HCT116 (cell line): ENCODE measurements at regions not wholly inside any gene's neighbourhood (a gene's known extent, or its start where the extent isn't known, plus 50 kb on each side); places are given as distances from the start of the nearest gene placed in this dataset.

Source experiments
- ATAC-seq: fragments of 200-7000 bp; cut with Tn5 transposase; 2 replicates; pipeline ENCODE4 v1.9.1; 2020; ENCODE audit warnings: mild to moderate bottlenecking, moderate library complexity
- BruUV-seq: library from RNA; stranded (reverse); fragments of 400-500 nt; replicated peaks from 2 replicates; lab custom pipeline; 2021; lab: Mats Ljungman, UMichigan
- CTCF ChIA-PET: fragments of 300-600 bp; sonication (Branson Sonifier 250); formaldehyde crosslinking; loops from one replicate; lab custom pipeline; 2021; ENCODE audit warnings: antibody characterized with exemption; lab: Charles Lee
- POLR2A ChIA-PET: fragments of 300-600, 350-600 bp; sonication (Branson Sonifier 250); formaldehyde crosslinking; loops from one replicate; lab custom pipeline; 2021; ENCODE audit warnings: antibody characterized with exemption; lab: Charles Lee
- RAD21 ChIA-PET, 2 experiments: fragments of 300-600 bp; sonication (Branson Sonifier 250); formaldehyde crosslinking; loops; one replicate each; lab custom pipeline; 2023; ENCODE audit warnings: low total read pairs in 2 of 2; ENCODE audit not compliant: uncharacterized antibody in 2 of 2, unreplicated experiment in 2 of 2, low non-redundant PET in 1 of 2; lab: Charles Lee
- DNase-seq: peaks from one replicate; pipeline ENCODE4 v3.0.0-alpha.2; 2010; ENCODE audit warnings: low read depth, low spot score
- H2AFZ ChIP-seq: fragments of 200-600 bp; shearing (Covaris generic), sonication (generic); 2 replicates; pipeline ENCODE4 v1.6.1; 2017; ENCODE audit warnings: low read depth, mixed run types, mixed read lengths, antibody characterized with exemption, low read length; ENCODE audit not compliant: poor library complexity, severe bottlenecking
- H3K27ac ChIP-seq: 2 replicates; pipeline ENCODE4 v1.5.1; 2012; ENCODE audit warnings: low read depth, low read length
- H3K27me3 ChIP-seq: fragments of 200-600 bp; sonication (generic); 2 replicates; pipeline ENCODE4 v1.6.1; 2016; ENCODE audit warnings: mixed run types, low read length, mixed read lengths; ENCODE audit not compliant: insufficient read depth
- H3K36me3 ChIP-seq, 2 experiments: fragments of 200-500 bp in 1 of 2; fragments of 200-600 bp in 1 of 2; sonication (Bioruptor generic) in 1 of 2; sonication (generic) in 1 of 2; 2 replicates each; pipeline versions ENCODE4 v1.5.1 to v1.6.1; 2014 to 2016; ENCODE audit warnings: low read length in 2 of 2, inconsistent platforms in 1 of 2, mixed read lengths in 1 of 2, mixed run types in 1 of 2; ENCODE audit not compliant: insufficient read depth in 2 of 2, control insufficient read depth in 1 of 2
- H3K4me1 ChIP-seq, 2 experiments: fragments of 200-600 bp in 1 of 2; sonication (generic) in 1 of 2; 2 replicates each; pipeline versions ENCODE4 v1.5.1 to v1.6.1; 2012 to 2017; ENCODE audit warnings: low read length in 2 of 2, inconsistent platforms in 1 of 2, mild to moderate bottlenecking in 1 of 2, mixed read lengths in 1 of 2, mixed run types in 1 of 2, moderate library complexity in 1 of 2; ENCODE audit not compliant: insufficient read depth in 2 of 2, control insufficient read depth in 1 of 2
- H3K4me2 ChIP-seq: fragments of 200-600 bp; sonication (generic); 2 replicates; pipeline ENCODE4 v1.6.1; 2017; ENCODE audit warnings: mixed run types, low read length, mixed read lengths
- H3K4me3 ChIP-seq, 2 experiments: fragments of 200-600 bp in 1 of 2; sonication (generic) in 1 of 2; replicated peaks in 1 of 2; 2 replicates each; pipeline ENCODE4 v1.5.1; 2011 to 2016; ENCODE audit warnings: low read length in 2 of 2, control low read depth in 1 of 2, low read depth in 1 of 2, mild to moderate bottlenecking in 1 of 2, mixed read lengths in 1 of 2, mixed run types in 1 of 2
- H3K79me2 ChIP-seq: fragments of 200-600 bp; sonication (generic); 2 replicates; pipeline ENCODE4 v1.6.1; 2017; ENCODE audit warnings: mild to moderate bottlenecking, mixed run types, low read length, moderate library complexity, mixed read lengths; ENCODE audit not compliant: insufficient read depth
- H3K9ac ChIP-seq: fragments of 200-600 bp; sonication (generic); 2 replicates; pipeline ENCODE4 v1.6.1; 2016; ENCODE audit warnings: low read length, mixed read lengths
- H3K9me2 ChIP-seq: fragments of 200-600 bp; sonication (generic), shearing (Covaris generic); 2 replicates; pipeline ENCODE4 v1.6.1; 2017; ENCODE audit warnings: mixed run types, mild to moderate bottlenecking, moderate library complexity; ENCODE audit not compliant: insufficient read depth
- H3K9me3 ChIP-seq, 2 experiments: fragments of 200-500 bp in 1 of 2; fragments of 200-600 bp in 1 of 2; sonication (Bioruptor generic) in 1 of 2; sonication (generic) in 1 of 2; 2 replicates each; pipeline ENCODE4 v1.6.1; 2014 to 2017; ENCODE audit warnings: low read length in 2 of 2, mixed read lengths in 2 of 2, inconsistent platforms in 1 of 2, low read depth in 1 of 2, mild to moderate bottlenecking in 1 of 2, mixed run types in 1 of 2, moderate library complexity in 1 of 2; ENCODE audit not compliant: control insufficient read depth in 1 of 2, insufficient read depth in 1 of 2
- H4K20me1 ChIP-seq: fragments of 200-600 bp; sonication (generic), shearing (Covaris generic); 2 replicates; pipeline ENCODE4 v1.6.1; 2017; ENCODE audit warnings: mixed run types, mild to moderate bottlenecking, moderate library complexity; ENCODE audit not compliant: insufficient read depth
- CBX3 ChIP-seq: IDR thresholded peaks from 2 replicates; pipeline ENCODE4 v1.6.1; 2012; ENCODE audit warnings: low read depth
- CEBPB ChIP-seq: IDR thresholded peaks from 2 replicates; pipeline ENCODE4 v1.6.1; 2012; ENCODE audit warnings: low read depth
- EGR1 ChIP-seq: IDR thresholded peaks from 2 replicates; pipeline ENCODE4 v1.6.1; 2012; ENCODE audit warnings: low read depth
- EZH2 ChIP-seq: fragments of 200-600 bp; sonication (generic); IDR thresholded peaks from 2 replicates; pipeline ENCODE4 v1.6.1; 2017; ENCODE audit warnings: antibody characterized with exemption, mixed run types
- EZH2phosphoT487 ChIP-seq: fragments of 200-600 bp; IDR thresholded peaks from 2 replicates; pipeline ENCODE4 v1.6.1; 2018; ENCODE audit warnings: antibody characterized with exemption, borderline replicate concordance
- JUND ChIP-seq: IDR thresholded peaks from 2 replicates; pipeline ENCODE4 v1.6.1; 2012
- SIN3A ChIP-seq: IDR thresholded peaks from 2 replicates; pipeline ENCODE4 v1.6.1; 2012; ENCODE audit warnings: low read depth
- SRF ChIP-seq: IDR thresholded peaks from 2 replicates; pipeline ENCODE4 v1.6.1; 2012; ENCODE audit warnings: low read depth
- TCF7L2 ChIP-seq: IDR thresholded peaks from 2 replicates; pipeline ENCODE4 v1.7.0; 2011; ENCODE audit warnings: borderline replicate concordance, inconsistent platforms; ENCODE audit not compliant: insufficient read depth, insufficient read length; ENCODE audit errors: extremely low read depth
- ZFX ChIP-seq: fragments of 450-650 bp; IDR thresholded peaks from 2 replicates; pipeline ENCODE4 v1.6.1; 2017
- intact Hi-C: fragments of 100-400 bp; cut with micrococcal nuclease; formaldehyde crosslinking; loops from 2 replicates; pipeline ENCODE4 v1.10.0; 2022
- TF ChIP-seq, protein P1 (sequence below), 3 experiments: fragments of 200-600 bp in 1 of 3; sonication (generic) in 1 of 3; IDR thresholded peaks in 2 of 3; conservative IDR thresholded peaks in 1 of 3; 2 replicates each; pipeline ENCODE4 v1.5.1; 2012 to 2017; ENCODE audit warnings: low read depth in 2 of 3, low read length in 2 of 3, antibody characterized with exemption in 1 of 3, borderline replicate concordance in 1 of 3, control low read depth in 1 of 3, mild to moderate bottlenecking in 1 of 3, mixed read lengths in 1 of 3, mixed run types in 1 of 3, moderate library complexity in 1 of 3; ENCODE audit not compliant: insufficient read depth in 1 of 3
- TF ChIP-seq, protein P2 (sequence below): IDR thresholded peaks from 2 replicates; pipeline ENCODE4 v1.6.1; 2012
- TF ChIP-seq, protein P3 (sequence below): IDR thresholded peaks from 2 replicates; pipeline ENCODE4 v1.6.1; 2012; ENCODE audit warnings: low read depth

DNA sequence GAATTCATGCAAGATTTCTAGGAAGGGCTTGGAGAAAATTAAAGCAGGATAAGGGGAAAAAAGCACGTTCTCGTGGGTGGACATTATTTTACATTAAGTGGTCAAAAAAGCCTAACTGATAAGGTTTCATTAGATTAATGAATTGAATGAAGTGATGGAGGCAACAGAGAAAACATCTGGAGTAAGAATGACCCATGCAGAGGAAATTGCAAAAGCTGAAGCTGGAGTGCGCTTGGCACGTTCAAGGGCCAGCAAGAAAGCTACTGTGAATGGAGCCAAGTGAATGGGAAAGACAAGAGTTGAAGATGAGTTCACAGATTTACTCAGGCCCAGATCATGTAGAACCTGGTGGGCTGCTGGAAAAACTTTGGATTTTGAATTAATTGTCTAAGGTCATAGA is 777.9 kb downstream of the DACH1 start:
- POLR2A ChIA-PET, result no interaction called here

More for the DNA sequence above, 777.9 kb downstream of the DACH1 start:
- ATAC-seq, result no peak
- H3K27me3 ChIP-seq, result no peaks in the 10 kb centered on the region
- H3K4me1 ChIP-seq, result no peaks in the 10 kb centered on the region
- BruUV-seq, result no TSS peak
- no peak for TF ChIP-seq SIN3A
- no peak for TF ChIP-seq EZH2
- TF ChIP-seq CBX3, result no peak
- no peak for TF ChIP-seq SRF
- TF ChIP-seq, protein P1, sequence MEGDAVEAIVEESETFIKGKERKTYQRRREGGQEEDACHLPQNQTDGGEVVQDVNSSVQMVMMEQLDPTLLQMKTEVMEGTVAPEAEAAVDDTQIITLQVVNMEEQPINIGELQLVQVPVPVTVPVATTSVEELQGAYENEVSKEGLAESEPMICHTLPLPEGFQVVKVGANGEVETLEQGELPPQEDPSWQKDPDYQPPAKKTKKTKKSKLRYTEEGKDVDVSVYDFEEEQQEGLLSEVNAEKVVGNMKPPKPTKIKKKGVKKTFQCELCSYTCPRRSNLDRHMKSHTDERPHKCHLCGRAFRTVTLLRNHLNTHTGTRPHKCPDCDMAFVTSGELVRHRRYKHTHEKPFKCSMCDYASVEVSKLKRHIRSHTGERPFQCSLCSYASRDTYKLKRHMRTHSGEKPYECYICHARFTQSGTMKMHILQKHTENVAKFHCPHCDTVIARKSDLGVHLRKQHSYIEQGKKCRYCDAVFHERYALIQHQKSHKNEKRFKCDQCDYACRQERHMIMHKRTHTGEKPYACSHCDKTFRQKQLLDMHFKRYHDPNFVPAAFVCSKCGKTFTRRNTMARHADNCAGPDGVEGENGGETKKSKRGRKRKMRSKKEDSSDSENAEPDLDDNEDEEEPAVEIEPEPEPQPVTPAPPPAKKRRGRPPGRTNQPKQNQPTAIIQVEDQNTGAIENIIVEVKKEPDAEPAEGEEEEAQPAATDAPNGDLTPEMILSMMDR (IDR thresholded peaks at IDR 0.05 in 2 of 3, conservative IDR thresholded peaks at IDR 0.05 in 1 of 3; ENCODE audit: borderline replicate concordance in 1 of 3, insufficient read depth in 1 of 3, low read depth in 2 of 3, low read length in 2 of 3), result no peak
- TF ChIP-seq EGR1, result no peak
- no peak for TF ChIP-seq ZFX
- no peak for TF ChIP-seq EZH2phosphoT487
- no peak for TF ChIP-seq TCF7L2
- TF ChIP-seq CEBPB, result no peak
- TF ChIP-seq, protein P2, sequence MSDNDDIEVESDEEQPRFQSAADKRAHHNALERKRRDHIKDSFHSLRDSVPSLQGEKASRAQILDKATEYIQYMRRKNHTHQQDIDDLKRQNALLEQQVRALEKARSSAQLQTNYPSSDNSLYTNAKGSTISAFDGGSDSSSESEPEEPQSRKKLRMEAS, result no peak
- no peak for TF ChIP-seq JUND
- TF ChIP-seq, protein P3, sequence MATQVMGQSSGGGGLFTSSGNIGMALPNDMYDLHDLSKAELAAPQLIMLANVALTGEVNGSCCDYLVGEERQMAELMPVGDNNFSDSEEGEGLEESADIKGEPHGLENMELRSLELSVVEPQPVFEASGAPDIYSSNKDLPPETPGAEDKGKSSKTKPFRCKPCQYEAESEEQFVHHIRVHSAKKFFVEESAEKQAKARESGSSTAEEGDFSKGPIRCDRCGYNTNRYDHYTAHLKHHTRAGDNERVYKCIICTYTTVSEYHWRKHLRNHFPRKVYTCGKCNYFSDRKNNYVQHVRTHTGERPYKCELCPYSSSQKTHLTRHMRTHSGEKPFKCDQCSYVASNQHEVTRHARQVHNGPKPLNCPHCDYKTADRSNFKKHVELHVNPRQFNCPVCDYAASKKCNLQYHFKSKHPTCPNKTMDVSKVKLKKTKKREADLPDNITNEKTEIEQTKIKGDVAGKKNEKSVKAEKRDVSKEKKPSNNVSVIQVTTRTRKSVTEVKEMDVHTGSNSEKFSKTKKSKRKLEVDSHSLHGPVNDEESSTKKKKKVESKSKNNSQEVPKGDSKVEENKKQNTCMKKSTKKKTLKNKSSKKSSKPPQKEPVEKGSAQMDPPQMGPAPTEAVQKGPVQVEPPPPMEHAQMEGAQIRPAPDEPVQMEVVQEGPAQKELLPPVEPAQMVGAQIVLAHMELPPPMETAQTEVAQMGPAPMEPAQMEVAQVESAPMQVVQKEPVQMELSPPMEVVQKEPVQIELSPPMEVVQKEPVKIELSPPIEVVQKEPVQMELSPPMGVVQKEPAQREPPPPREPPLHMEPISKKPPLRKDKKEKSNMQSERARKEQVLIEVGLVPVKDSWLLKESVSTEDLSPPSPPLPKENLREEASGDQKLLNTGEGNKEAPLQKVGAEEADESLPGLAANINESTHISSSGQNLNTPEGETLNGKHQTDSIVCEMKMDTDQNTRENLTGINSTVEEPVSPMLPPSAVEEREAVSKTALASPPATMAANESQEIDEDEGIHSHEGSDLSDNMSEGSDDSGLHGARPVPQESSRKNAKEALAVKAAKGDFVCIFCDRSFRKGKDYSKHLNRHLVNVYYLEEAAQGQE, result no peak
- TF ChIP-seq, all 23 proteins: peak for 0
- no peak overlapping the region for H3K4me2 ChIP-seq
- H3K9ac ChIP-seq, result no peak overlapping the region
- H3K9me2 ChIP-seq, result no peaks in the 10 kb centered on the region
- intact Hi-C loops, result no loop called here
- RAD21 ChIA-PET, result no interaction called here
- H2AFZ ChIP-seq, result no peak overlapping the region
- H3K36me3 ChIP-seq, result no peaks in the 10 kb centered on the region
- no peak for DNase-seq
- no peaks in the 10 kb centered on the region for H3K9me3 ChIP-seq
- no peaks in the 10 kb centered on the region for H4K20me1 ChIP-seq
- no peak overlapping the region for H3K4me3 ChIP-seq
- CTCF ChIA-PET, result no interaction called here
- no peaks in the 10 kb centered on the region for H3K79me2 ChIP-seq
- no peak overlapping the region for H3K27ac ChIP-seq
